Sciatic nerve (tissue), 2 donors: ENCODE measurements at regions not wholly inside any gene's neighbourhood (a gene's known extent, or its start where the extent isn't known, plus 50 kb on each side); places are given as distances from the start of the nearest gene placed in this dataset.
A peak's percentile ranks its signal among the peaks of the same experiment; 100 is the strongest.

ENCODE experiments used
- ATAC-seq: fragments of 200-7000 bp; cut with Tn5 transposase; one replicate; pipeline ENCODE4 v1.9.1; 2020; ENCODE audit warnings: mild to moderate bottlenecking, moderate library complexity
- DNase-seq: peaks from one replicate; pipeline ENCODE4 v3.0.0-alpha.2; 2020; ENCODE audit warnings: low spot score
- intact Hi-C: fragments of 100-400 bp; cut with DNase I; formaldehyde crosslinking; loops from one replicate; pipeline ENCODE4 v1.14.2; 2022
- donor health status: DM: no; HTN: no; CAD: no.
- donor health status: DM: no; HTN: no; CAD: no.

- intact Hi-C loops, result no loop called here
These were observed 138.2 kb upstream of the PKDCC start for GRCh38 chr2:41909584-41909983.

GRCh38 chr2:41910126-41910525, 137.7 kb upstream of the PKDCC start:
- no peak for ATAC-seq
- DNase-seq, result no peak
- intact Hi-C loops, result loop anchor here (5.0 kb wide), 1 partner anchor 977 kb away; no protein-coding TSS in a partner anchor

More at GRCh38 chr2:41909584-41909983, 138.2 kb upstream of the PKDCC start:
- DNase-seq (no peak), ATAC-seq (no peak)

GRCh38 chr2:41911033-41911432, 136.8 kb upstream of the PKDCC start:
- DNase-seq (no peak), ATAC-seq (no peak)
- intact Hi-C loops, result loop anchor here (5.0 kb wide), 1 partner anchor 976 kb away; no protein-coding TSS in a partner anchor

- ATAC-seq, result peak; percentile 71
- intact Hi-C loops, result loop anchor here (5.0 kb wide), 1 partner anchor 975 kb away; no protein-coding TSS in a partner anchor
- no peak for DNase-seq
These were observed 135.5 kb upstream of the PKDCC start for GRCh38 chr2:41912337-41912736.

- peak; percentile 52 for ATAC-seq
- no peak for DNase-seq
- intact Hi-C loops, result loop anchor here (5.0 kb wide), 1 partner anchor 975 kb away; no protein-coding TSS in a partner anchor
These were observed 135.0 kb upstream of the PKDCC start for GRCh38 chr2:41912776-41913175.

- DNase-seq, result no peak
- intact Hi-C loops, result loop anchor here (5.0 kb wide), 1 partner anchor 974 kb away; no protein-coding TSS in a partner anchor
- peak; percentile 71 for ATAC-seq
These were observed 134.5 kb upstream of the PKDCC start for GRCh38 chr2:41913311-41913710.

- intact Hi-C loops, result loop anchor here (5.0 kb wide), 1 partner anchor 973 kb away; no protein-coding TSS in a partner anchor
- DNase-seq (no peak), ATAC-seq (peak; percentile 34)
These were observed 133.8 kb upstream of the PKDCC start for GRCh38 chr2:41913921-41914609.

- peak; percentile 64 for ATAC-seq
- intact Hi-C loops, result loop anchor here (5.0 kb wide), 1 partner anchor 972 kb away; no protein-coding TSS in a partner anchor
- no peak for DNase-seq
These were observed 132.9 kb upstream of the PKDCC start for GRCh38 chr2:41914936-41915335.

GRCh38 chr2:41916177-41916576, 131.6 kb upstream of the PKDCC start:
- DNase-seq, result no peak
- no peak for ATAC-seq
- intact Hi-C loops, result no loop called here

- no peak for ATAC-seq
These were observed 130.2 kb upstream of the PKDCC start for GRCh38 chr2:41917587-41917986.

GRCh38 chr2:41919135-41919534, 128.7 kb upstream of the PKDCC start:
- no peak for ATAC-seq

More at GRCh38 chr2:41917587-41917986, 130.2 kb upstream of the PKDCC start:
- DNase-seq, result no peak
- intact Hi-C loops, result no loop called here

GRCh38 chr2:41920181-41920580, 127.6 kb upstream of the PKDCC start:
- ATAC-seq (no peak), DNase-seq (no peak)
- intact Hi-C loops, result no loop called here

More at GRCh38 chr2:41919135-41919534, 128.7 kb upstream of the PKDCC start:
- DNase-seq, result no peak
- intact Hi-C loops, result no loop called here

GRCh38 chr2:41920812-41921211, 127.0 kb upstream of the PKDCC start:
- intact Hi-C loops, result no loop called here
- ATAC-seq (no peak), DNase-seq (no peak)

GRCh38 chr2:41922177-41922576, 125.6 kb upstream of the PKDCC start:
- no peak for DNase-seq
- intact Hi-C loops, result no loop called here
- ATAC-seq, result peak; percentile 88

GRCh38 chr2:41923156-41923786, 124.5 kb upstream of the PKDCC start:
- DNase-seq, result no peak
- intact Hi-C loops, result no loop called here
- peak; percentile 1 for ATAC-seq

- DNase-seq (no peak), ATAC-seq (no peak)
- intact Hi-C loops, result no loop called here
These were observed 123.8 kb upstream of the PKDCC start for GRCh38 chr2:41924024-41924423.

GRCh38 chr2:41924709-41925408, 123.0 kb upstream of the PKDCC start:
- intact Hi-C loops, result no loop called here
- DNase-seq, result no peak
- ATAC-seq, result no peak

GRCh38 chr2:41925712-41926111, 122.1 kb upstream of the PKDCC start:
- intact Hi-C loops, result no loop called here
- DNase-seq, result no peak
- no peak for ATAC-seq
